HG02970 (cell line): ENCODE measurements at regions not wholly inside any gene's neighbourhood (a gene's known extent, or its start where the extent isn't known, plus 50 kb on each side); places are given as distances from the start of the nearest gene placed in this dataset.

Experiments
- ATAC-seq: cut with Tn5 transposase; IDR thresholded peaks from one replicate; pipeline ENCODE4 v1.9.1; 2021; ENCODE audit warnings: mild to moderate bottlenecking, moderate library complexity, moderate number of reproducible peaks; ENCODE audit not compliant: unreplicated experiment, low FRiP score

- ATAC-seq: no peak
Observed at GRCh38 chr14:38090506-38090905, 117.2 kb upstream of the SSTR1 start.

GRCh38 chr14:38098074-38098836 lies 109.4 kb upstream of the SSTR1 start:
- no peak for ATAC-seq

- no peak for ATAC-seq
Observed at GRCh38 chr14:38101679-38102078, 106.0 kb upstream of the SSTR1 start.

DNA sequence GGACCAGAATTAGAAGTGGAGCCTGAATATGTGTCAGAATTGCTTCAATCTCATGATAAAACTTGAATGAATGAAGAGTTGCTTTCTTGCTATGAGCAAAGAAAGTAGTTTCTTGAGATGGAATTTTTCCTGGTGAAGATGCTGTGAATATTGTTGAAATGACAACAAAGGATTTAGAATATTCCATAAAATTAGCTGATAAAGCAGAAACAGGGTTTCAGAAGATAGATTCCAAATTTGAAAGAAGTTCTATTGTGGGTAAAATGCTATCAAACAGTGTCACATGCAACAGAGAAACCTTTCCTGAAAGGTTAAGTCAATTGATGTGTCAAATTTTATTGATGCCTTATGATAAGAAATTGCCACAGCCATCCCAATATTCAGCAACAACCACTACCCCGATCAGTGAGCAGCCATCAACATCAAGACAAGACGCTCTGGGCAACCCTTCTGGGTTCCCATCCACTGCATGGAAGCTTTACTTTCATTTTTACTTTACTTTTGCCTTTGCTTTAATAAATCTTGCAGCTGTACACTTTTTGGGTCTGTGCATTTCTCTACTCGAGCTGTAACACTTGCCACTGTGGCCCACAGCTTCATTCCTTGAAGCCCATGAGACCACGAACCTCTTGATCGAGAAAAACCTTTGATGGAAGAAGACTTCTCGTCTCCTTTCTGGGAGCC lies 104.0 kb upstream of the SSTR1 start:
- ATAC-seq: no peak

- ATAC-seq: no peak
Observed at GRCh38 chr14:38105106-38105702, 102.5 kb upstream of the SSTR1 start.

DNA sequence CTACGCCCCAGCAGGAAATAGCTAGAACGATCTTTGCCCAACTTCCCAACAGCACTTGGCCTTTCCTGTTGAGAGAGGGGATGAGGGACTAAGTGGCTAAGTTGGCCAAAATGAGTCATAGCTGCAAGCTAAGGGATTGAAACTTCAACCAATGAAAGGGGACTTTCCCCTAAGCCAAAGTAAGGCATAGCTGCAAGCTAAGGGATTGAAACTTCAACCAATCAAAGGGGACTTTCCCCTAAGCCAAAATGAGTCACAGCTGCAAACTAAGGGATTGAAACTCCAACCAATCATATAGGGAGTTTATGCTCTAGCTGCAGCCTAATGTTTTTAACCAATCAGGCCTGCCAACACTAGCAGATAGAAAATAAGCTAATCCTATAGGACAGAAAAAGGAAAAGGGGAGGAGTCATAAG lies 100.5 kb upstream of the SSTR1 start:
- no peak for ATAC-seq

GRCh38 chr14:38108681-38109080 lies 99.0 kb upstream of the SSTR1 start:
- no peak for ATAC-seq

DNA sequence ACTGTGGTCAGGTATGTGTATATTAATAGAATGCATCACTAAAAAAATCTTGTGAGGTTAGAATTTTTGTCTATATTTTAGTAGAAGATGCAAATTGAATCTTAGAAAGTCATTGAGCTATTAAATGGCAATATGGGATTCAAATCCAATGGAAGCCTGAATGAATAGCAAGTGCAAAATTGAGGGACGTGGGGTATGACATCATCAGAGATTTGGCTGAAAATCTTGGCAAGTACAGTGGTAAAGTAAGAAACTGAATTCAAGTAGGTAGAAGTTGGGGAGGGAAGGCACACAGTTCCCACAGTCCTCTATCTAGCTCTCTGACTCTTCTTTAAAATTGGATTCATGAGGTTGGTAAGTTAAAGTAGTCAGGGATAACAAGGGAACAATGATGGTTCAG lies 97.4 kb upstream of the SSTR1 start:
- no peak for ATAC-seq

- no peak for ATAC-seq
Observed at GRCh38 chr14:38111046-38111445, 96.7 kb upstream of the SSTR1 start.

DNA sequence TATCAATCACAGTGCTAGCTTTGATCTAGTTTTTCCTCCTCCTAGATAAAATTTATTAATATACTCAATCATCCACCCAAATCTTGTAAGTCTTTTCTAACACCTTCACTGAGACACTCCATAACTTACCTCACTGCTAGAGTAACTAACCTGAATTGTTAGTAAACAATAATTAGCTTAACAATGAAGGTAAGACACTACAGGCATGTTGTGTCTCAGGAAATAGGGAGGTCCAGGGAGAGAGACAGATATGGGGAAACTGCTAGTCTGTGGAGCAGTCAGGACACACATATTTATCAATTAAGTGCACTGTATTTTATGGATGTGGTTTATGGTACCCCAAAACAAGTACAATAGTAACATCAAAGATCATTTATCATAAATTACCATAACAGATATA lies 94.2 kb upstream of the SSTR1 start:
- ATAC-seq: no peak

GRCh38 chr14:38116895-38117294 lies 90.8 kb upstream of the SSTR1 start:
- ATAC-seq: no peak

DNA sequence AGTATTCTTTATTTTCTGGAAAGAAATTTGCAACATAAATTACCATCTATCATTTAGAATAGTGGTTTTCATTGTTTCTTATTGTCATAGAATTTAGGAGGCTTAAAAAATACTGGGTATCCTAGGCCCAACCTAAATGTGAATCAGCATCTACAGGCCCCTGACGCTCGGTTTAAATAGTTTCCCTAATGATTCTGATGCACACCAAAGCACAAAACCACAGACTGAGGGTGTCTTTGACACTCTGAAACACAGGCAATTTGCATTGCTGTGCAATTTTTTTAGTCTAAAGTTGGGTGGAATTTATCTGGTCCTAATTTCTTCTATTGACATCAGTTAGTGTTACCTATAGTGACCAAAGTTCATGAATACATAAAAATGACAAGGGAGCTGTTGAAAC lies 87.6 kb upstream of the SSTR1 start:
- ATAC-seq: no peak

DNA sequence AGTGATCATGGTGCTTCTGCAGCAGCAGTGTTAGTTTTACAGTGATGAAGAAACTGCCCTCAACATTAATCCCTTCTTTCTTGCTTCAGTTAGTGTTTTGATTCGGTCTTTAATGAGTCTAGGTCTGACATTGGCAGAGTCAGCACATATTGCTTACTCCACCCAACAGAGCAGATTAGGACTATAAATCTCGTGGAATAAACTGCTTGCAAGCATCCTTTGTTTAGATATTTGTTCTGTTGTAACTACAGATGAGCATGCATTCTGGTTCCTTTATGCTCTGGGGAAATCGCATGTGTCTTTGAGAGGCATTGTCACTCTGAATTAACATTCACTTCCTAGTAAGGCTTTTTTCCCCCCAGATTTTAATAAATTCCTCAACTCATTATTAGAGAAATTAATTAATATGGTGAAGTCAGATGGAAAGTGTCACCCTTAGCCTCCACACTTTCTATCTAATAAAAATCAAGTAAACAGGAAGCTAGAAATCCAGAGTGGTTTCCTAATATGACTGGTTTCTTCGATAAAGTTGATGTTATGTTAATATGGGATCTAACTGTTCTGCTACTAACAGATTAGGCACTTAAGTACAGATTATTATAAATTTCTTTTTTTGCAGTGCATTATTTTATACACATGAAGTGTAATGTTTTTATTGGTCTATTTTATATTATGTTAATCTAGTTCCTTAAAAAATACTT lies 86.2 kb upstream of the SSTR1 start:
- no peak for ATAC-seq

- ATAC-seq: no peak
Observed at GRCh38 chr14:38122241-38122640, 85.5 kb upstream of the SSTR1 start.

GRCh38 chr14:38124506-38124905 lies 83.2 kb upstream of the SSTR1 start:
- no peak for ATAC-seq

DNA sequence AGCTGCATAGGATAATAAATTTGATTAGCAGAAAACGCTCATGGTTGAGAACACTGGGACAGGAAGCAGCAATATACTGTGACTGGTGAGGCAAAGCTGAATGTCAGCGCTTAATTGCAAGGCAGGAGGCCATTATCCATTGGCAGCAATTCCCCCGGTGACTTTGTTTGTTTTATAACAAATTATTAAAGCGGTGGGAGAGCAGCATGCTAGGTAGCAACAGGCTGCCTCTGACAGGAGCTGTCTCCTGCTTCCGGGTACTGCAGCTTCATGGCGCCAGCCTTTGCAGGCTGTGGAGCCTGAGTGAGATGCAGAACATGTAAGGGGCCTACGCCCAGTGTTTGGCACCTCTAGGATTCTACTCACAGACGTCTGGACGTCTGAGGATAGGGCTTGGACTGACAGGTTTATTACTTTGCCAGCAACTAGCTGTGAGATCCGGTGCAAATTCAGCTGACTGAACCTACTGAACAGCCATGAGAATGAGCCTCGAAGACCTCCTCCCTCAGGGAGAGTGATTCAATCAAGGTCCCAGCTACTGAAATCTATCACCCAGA lies 82.1 kb upstream of the SSTR1 start:
- ATAC-seq: no peak

GRCh38 chr14:38127356-38127755 lies 80.3 kb upstream of the SSTR1 start:
- no peak for ATAC-seq

DNA sequence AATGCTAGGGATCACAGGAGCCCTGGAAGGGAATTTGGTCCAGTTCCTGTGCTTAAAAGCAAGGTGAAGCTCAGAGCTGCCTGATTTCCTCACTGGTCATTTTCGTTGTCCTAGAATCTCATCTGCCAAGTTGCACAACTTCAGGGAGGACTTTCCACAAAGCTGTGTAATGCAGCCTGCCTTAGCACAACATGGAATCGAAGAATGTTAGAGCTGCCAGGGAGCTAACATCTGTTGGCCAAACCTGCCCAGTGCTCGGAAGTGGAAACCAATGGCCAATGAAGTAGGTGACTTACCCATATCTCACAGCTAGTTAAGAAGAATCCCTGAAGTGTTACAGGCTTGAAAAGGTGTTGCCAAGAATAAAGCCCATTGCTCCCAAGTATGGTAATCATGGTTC lies 79.9 kb upstream of the SSTR1 start:
- no peak for ATAC-seq

GRCh38 chr14:38128640-38129039 lies 79.1 kb upstream of the SSTR1 start:
- ATAC-seq: no peak

DNA sequence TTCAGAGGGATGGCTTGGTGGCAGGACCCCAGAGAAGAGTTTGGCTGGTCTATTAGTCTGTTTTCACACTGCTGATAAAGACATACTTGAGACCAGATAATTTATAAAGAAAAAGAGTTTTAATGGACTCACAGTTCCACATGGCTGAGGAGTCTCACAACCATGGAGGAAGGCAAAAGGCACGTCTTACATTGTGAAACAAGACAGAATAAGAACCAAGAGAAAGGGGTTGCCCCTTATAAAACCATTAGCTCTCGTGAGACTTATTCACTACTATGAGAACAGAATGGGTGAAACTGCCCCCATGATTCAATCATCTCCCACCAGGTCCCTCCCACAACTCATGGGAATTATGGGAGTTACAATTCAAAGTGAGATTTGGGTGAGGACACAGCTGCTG lies 78.5 kb upstream of the SSTR1 start:
- no peak for ATAC-seq

- ATAC-seq: no peak
Observed at GRCh38 chr14:38129705-38130104, 78.0 kb upstream of the SSTR1 start.
